Lower leg skin (tissue), 4 donors: ENCODE measurements at regions not wholly inside any gene's neighbourhood (a gene's known extent, or its start where the extent isn't known, plus 50 kb on each side); places are given as distances from the start of the nearest gene placed in this dataset.
"Not testable (repeated sequence)": the region's sequence is repeated elsewhere in the genome, so short reads cannot be mapped to it uniquely, and the experiment has no call there.

Experiments used
- DNase-seq, 2 donors: peaks; one replicate each; pipeline ENCODE4 v3.0.0-alpha.2; 2019; ENCODE audit warnings: low spot score in 2 of 2
- H3K4me3 ChIP-seq: fragments of 200-600 bp; sonication (generic); 2 replicates; pipeline ENCODE4 v1.5.1; 2017; ENCODE audit warnings: mild to moderate bottlenecking, low read depth; ENCODE audit not compliant: poor library complexity, severe bottlenecking
- POLR2A ChIP-seq, 2 donors: fragments of 450-650 bp; IDR thresholded peaks; one replicate each; pipeline ENCODE4 v1.6.1; 2016 to 2017; ENCODE audit warnings: antibody characterized with exemption in 2 of 2, mild to moderate bottlenecking in 1 of 2, moderate library complexity in 1 of 2
- WGBS, 2 donors: methylation state at CpG; one replicate each; pipeline ENCODE4 v1.1.5; 2018; 5-methylcytosine and 5-hydroxymethylcytosine counted together
- intact Hi-C: fragments of 100-400 bp; cut with DNase I; formaldehyde crosslinking; loops from one replicate; pipeline ENCODE4 v1.15.0; 2023; ENCODE audit warnings: low total_unique reads
- TF ChIP-seq, protein P1 (sequence below), 3 donors: fragments of 450-650 bp; IDR thresholded peaks; one replicate each; pipeline ENCODE4 v1.5.1; 2016; ENCODE audit warnings: antibody characterized with exemption in 3 of 3, mild to moderate bottlenecking in 3 of 3, moderate library complexity in 2 of 3

DNA sequence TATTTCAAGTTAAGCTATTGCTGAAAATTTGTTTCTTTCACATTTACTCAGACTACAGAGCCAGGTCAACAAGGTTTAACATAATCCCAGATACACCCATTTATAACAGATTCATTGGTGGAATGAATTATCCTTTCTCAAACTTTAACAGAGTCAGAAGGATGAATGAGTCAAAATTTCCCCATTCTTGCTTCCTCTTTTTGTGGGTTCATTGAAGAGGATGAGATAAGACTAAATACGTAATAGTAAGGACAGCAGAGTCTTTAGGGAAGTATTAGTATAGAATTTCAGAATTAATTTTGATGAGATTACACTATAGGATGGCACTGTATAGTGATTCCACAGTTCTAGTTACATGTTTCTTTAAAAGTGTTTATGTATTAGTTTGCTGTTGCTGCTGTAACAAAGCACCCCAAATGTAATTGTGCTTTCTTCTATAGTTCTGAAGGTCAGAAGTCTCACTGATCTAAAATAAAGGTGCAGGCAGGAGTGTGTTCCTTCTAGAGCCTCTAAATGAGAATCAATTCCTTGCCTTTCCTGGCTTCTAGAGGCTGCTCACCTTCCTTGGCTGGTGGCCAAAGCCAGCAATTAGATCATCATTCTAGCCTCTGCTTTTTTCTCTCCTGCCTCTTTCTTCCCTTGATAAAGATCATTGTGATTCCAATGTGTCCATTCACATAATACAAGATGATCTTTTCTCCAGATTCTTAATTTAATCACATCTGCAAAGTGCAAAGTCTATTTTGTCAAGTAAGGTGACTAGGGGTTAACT is 309.3 kb upstream of the PIK3C3 start:
- no peak overlapping the region for H3K4me3 ChIP-seq
- DNase-seq = no peak
- TF ChIP-seq, protein P1, sequence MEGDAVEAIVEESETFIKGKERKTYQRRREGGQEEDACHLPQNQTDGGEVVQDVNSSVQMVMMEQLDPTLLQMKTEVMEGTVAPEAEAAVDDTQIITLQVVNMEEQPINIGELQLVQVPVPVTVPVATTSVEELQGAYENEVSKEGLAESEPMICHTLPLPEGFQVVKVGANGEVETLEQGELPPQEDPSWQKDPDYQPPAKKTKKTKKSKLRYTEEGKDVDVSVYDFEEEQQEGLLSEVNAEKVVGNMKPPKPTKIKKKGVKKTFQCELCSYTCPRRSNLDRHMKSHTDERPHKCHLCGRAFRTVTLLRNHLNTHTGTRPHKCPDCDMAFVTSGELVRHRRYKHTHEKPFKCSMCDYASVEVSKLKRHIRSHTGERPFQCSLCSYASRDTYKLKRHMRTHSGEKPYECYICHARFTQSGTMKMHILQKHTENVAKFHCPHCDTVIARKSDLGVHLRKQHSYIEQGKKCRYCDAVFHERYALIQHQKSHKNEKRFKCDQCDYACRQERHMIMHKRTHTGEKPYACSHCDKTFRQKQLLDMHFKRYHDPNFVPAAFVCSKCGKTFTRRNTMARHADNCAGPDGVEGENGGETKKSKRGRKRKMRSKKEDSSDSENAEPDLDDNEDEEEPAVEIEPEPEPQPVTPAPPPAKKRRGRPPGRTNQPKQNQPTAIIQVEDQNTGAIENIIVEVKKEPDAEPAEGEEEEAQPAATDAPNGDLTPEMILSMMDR (IDR thresholded peaks at IDR 0.05) = no peak
- no peak for TF ChIP-seq POLR2A (IDR thresholded peaks at IDR 0.05)
- intact Hi-C loops = no loop called here
- WGBS, 2 donors = 85 to 88% methylated on average over 1 of the region's 1 CpG

DNA sequence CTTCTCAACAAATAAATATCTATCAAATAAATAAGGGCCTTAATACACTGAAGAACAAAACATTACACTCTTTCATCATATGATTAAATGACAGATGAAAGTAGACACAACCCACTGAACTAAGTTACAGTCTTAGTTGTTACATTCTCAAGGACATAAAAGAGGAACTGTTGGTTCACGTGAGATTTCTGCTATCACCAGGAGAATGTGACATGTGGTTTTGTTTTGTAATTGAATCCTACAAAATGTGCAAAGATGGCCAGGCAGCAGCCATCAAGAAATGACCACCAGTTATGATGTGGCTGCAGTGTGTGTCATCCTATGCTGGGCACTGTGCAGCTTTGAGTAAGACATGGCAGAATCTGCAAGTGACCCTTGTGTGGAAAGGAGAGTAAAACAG is 310.6 kb upstream of the PIK3C3 start:
- intact Hi-C loops = no loop called here
- TF ChIP-seq, protein P1 (IDR thresholded peaks at IDR 0.05) = no peak
- no peak for TF ChIP-seq POLR2A (IDR thresholded peaks at IDR 0.05)
- 57 to 63% methylated on average over 1 of the region's 1 CpG for WGBS, 2 donors
- DNase-seq = no peak
- no peak overlapping the region for H3K4me3 ChIP-seq

DNA sequence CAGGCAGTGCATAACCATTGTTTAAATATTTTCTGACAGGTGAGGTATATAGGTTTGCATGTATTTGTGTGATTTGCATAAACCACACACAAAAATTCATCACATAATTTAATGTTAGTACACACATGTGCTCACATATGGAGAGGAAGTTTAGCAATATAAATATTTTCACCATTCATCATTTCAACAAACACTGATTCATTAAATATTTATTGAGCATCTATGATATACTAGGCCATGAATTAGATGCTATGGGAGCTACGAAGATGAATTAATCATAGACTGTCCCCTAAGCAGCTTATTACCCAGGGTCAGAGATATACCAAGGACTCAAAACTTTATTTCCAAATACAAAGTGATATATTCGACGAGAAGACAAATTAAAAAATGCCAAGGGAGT is 311.6 kb upstream of the PIK3C3 start:
- 66 to 82% methylated on average over 3 of the region's 3 CpGs for WGBS, 2 donors
- no peak overlapping the region for H3K4me3 ChIP-seq
- TF ChIP-seq POLR2A (IDR thresholded peaks at IDR 0.05) = no peak
- TF ChIP-seq, protein P1 (IDR thresholded peaks at IDR 0.05) = no peak
- no peak for DNase-seq
- intact Hi-C loops = no loop called here

DNA sequence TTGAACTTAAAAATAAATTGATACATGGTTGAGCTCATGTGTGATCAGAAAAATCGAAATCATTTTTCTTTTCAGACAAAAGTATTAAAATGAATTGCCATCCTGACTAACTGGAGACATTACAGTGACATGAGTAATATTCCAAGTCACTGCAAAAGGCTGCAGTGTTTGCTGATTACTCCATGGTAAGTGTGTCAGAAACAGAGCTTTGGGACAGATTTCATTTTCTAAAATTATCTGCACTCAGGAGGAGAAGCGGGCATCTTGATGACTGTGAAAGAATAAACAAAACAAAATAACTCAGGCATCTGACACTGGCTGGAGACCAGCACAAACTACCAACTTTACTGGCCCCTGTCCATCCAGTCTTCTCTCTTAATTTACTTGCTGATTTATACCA is 312.3 kb upstream of the PIK3C3 start:
- WGBS, 2 donors = 43 to 56% methylated on average over 2 of the region's 2 CpGs
- no peak for TF ChIP-seq POLR2A (IDR thresholded peaks at IDR 0.05)
- TF ChIP-seq, protein P1 (IDR thresholded peaks at IDR 0.05) = no peak
- intact Hi-C loops = no loop called here
- no peak for DNase-seq
- H3K4me3 ChIP-seq = no peak overlapping the region

DNA sequence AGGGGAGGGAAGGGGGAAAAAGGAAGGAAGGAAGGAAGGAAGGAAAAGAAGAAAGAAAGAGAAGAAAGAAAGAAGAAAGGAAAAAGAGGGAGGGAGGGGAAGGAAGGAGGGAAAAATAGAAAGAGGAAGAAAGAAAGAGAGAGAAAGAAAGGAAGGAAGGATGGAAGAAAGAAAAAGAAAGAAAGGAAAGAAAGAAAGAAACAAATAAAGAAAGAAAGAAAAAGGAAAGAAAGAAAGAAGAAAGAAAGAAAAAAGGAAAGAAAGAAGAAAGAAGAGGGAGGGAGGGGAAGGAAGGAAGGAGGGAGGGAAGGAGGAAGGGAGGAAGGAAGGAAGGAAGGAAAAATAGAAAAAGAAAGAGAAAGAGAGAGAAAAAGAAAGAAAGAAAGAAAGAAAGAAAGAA is 315.8 kb upstream of the PIK3C3 start:
- no peak for TF ChIP-seq POLR2A (IDR thresholded peaks at IDR 0.05)
- TF ChIP-seq, protein P1 (IDR thresholded peaks at IDR 0.05) = no peak
- H3K4me3 ChIP-seq = no peak overlapping the region
- intact Hi-C loops = no loop called here
- no peak for DNase-seq

DNA sequence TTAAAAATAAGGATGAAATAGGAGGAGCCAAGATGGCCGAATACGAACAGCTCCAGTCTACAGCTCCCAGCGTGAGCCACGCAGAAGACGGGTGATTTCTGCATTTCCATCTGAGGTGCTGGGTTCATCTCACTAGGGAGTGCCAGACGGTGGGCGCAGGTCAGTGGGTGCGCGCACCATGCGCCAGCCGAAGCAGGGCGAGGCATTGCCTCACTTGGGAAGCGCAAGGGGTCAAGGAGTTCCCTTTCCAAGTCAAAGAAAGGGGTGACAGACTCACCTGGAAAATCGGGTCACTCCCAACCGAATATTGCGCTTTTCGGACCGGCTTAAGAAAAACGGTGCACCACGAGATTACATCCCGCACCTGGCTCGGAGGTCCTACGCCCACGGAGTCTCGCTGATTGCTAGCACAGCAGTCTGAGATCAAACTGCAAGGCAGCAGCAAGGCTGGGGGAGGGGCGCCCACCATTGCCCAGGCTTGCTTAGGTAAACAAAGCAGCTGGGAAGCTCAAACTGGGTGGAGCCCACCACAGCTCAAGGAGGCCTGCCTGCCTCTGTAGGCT is 323.2 kb upstream of the PIK3C3 start:
- DNase-seq, intact Hi-C loops, H3K4me3 ChIP-seq: not testable (repeated sequence)
- WGBS, 2 donors = 92 to 94% methylated on average over 26 of the region's 26 CpGs
